HCT116 (cell line): ENCODE measurements at regions not wholly inside any gene's neighbourhood (a gene's known extent, or its start where the extent isn't known, plus 50 kb on each side); places are given as distances from the start of the nearest gene placed in this dataset.
"Not testable (repeated sequence)": the region's sequence is repeated elsewhere in the genome, so short reads cannot be mapped to it uniquely, and the experiment has no call there.

Experiments used
- ATAC-seq: fragments of 200-7000 bp; cut with Tn5 transposase; 2 replicates; pipeline ENCODE4 v1.9.1; 2020; ENCODE audit warnings: mild to moderate bottlenecking, moderate library complexity
- BruUV-seq: library from RNA; stranded (reverse); fragments of 400-500 nt; replicated peaks from 2 replicates; lab custom pipeline; 2021; lab: Mats Ljungman, UMichigan
- CTCF ChIA-PET: fragments of 300-600 bp; sonication (Branson Sonifier 250); formaldehyde crosslinking; loops from one replicate; lab custom pipeline; 2021; ENCODE audit warnings: antibody characterized with exemption; lab: Charles Lee
- POLR2A ChIA-PET: fragments of 300-600, 350-600 bp; sonication (Branson Sonifier 250); formaldehyde crosslinking; loops from one replicate; lab custom pipeline; 2021; ENCODE audit warnings: antibody characterized with exemption; lab: Charles Lee
- RAD21 ChIA-PET, 2 experiments: fragments of 300-600 bp; sonication (Branson Sonifier 250); formaldehyde crosslinking; loops; one replicate each; lab custom pipeline; 2023; ENCODE audit warnings: low total read pairs in 2 of 2; ENCODE audit not compliant: uncharacterized antibody in 2 of 2, unreplicated experiment in 2 of 2, low non-redundant PET in 1 of 2; lab: Charles Lee
- DNase-seq: peaks from one replicate; pipeline ENCODE4 v3.0.0-alpha.2; 2010; ENCODE audit warnings: low read depth, low spot score
- H2AFZ ChIP-seq: fragments of 200-600 bp; shearing (Covaris generic), sonication (generic); 2 replicates; pipeline ENCODE4 v1.6.1; 2017; ENCODE audit warnings: low read depth, mixed run types, mixed read lengths, antibody characterized with exemption, low read length; ENCODE audit not compliant: poor library complexity, severe bottlenecking
- H3K27ac ChIP-seq: 2 replicates; pipeline ENCODE4 v1.5.1; 2012; ENCODE audit warnings: low read depth, low read length
- H3K27me3 ChIP-seq: fragments of 200-600 bp; sonication (generic); 2 replicates; pipeline ENCODE4 v1.6.1; 2016; ENCODE audit warnings: mixed run types, low read length, mixed read lengths; ENCODE audit not compliant: insufficient read depth
- H3K36me3 ChIP-seq, 2 experiments: fragments of 200-500 bp in 1 of 2; fragments of 200-600 bp in 1 of 2; sonication (Bioruptor generic) in 1 of 2; sonication (generic) in 1 of 2; 2 replicates each; pipeline versions ENCODE4 v1.5.1 to v1.6.1; 2014 to 2016; ENCODE audit warnings: low read length in 2 of 2, inconsistent platforms in 1 of 2, mixed read lengths in 1 of 2, mixed run types in 1 of 2; ENCODE audit not compliant: insufficient read depth in 2 of 2, control insufficient read depth in 1 of 2
- H3K4me1 ChIP-seq, 2 experiments: fragments of 200-600 bp in 1 of 2; sonication (generic) in 1 of 2; 2 replicates each; pipeline versions ENCODE4 v1.5.1 to v1.6.1; 2012 to 2017; ENCODE audit warnings: low read length in 2 of 2, inconsistent platforms in 1 of 2, mild to moderate bottlenecking in 1 of 2, mixed read lengths in 1 of 2, mixed run types in 1 of 2, moderate library complexity in 1 of 2; ENCODE audit not compliant: insufficient read depth in 2 of 2, control insufficient read depth in 1 of 2
- H3K4me2 ChIP-seq: fragments of 200-600 bp; sonication (generic); 2 replicates; pipeline ENCODE4 v1.6.1; 2017; ENCODE audit warnings: mixed run types, low read length, mixed read lengths
- H3K4me3 ChIP-seq, 2 experiments: fragments of 200-600 bp in 1 of 2; sonication (generic) in 1 of 2; replicated peaks in 1 of 2; 2 replicates each; pipeline ENCODE4 v1.5.1; 2011 to 2016; ENCODE audit warnings: low read length in 2 of 2, control low read depth in 1 of 2, low read depth in 1 of 2, mild to moderate bottlenecking in 1 of 2, mixed read lengths in 1 of 2, mixed run types in 1 of 2
- H3K79me2 ChIP-seq: fragments of 200-600 bp; sonication (generic); 2 replicates; pipeline ENCODE4 v1.6.1; 2017; ENCODE audit warnings: mild to moderate bottlenecking, mixed run types, low read length, moderate library complexity, mixed read lengths; ENCODE audit not compliant: insufficient read depth
- H3K9ac ChIP-seq: fragments of 200-600 bp; sonication (generic); 2 replicates; pipeline ENCODE4 v1.6.1; 2016; ENCODE audit warnings: low read length, mixed read lengths
- H3K9me2 ChIP-seq: fragments of 200-600 bp; sonication (generic), shearing (Covaris generic); 2 replicates; pipeline ENCODE4 v1.6.1; 2017; ENCODE audit warnings: mixed run types, mild to moderate bottlenecking, moderate library complexity; ENCODE audit not compliant: insufficient read depth
- H3K9me3 ChIP-seq, 2 experiments: fragments of 200-500 bp in 1 of 2; fragments of 200-600 bp in 1 of 2; sonication (Bioruptor generic) in 1 of 2; sonication (generic) in 1 of 2; 2 replicates each; pipeline ENCODE4 v1.6.1; 2014 to 2017; ENCODE audit warnings: low read length in 2 of 2, mixed read lengths in 2 of 2, inconsistent platforms in 1 of 2, low read depth in 1 of 2, mild to moderate bottlenecking in 1 of 2, mixed run types in 1 of 2, moderate library complexity in 1 of 2; ENCODE audit not compliant: control insufficient read depth in 1 of 2, insufficient read depth in 1 of 2
- H4K20me1 ChIP-seq: fragments of 200-600 bp; sonication (generic), shearing (Covaris generic); 2 replicates; pipeline ENCODE4 v1.6.1; 2017; ENCODE audit warnings: mixed run types, mild to moderate bottlenecking, moderate library complexity; ENCODE audit not compliant: insufficient read depth
- CBX3 ChIP-seq: IDR thresholded peaks from 2 replicates; pipeline ENCODE4 v1.6.1; 2012; ENCODE audit warnings: low read depth
- EGR1 ChIP-seq: IDR thresholded peaks from 2 replicates; pipeline ENCODE4 v1.6.1; 2012; ENCODE audit warnings: low read depth
- ELF1 ChIP-seq: IDR thresholded peaks from 2 replicates; pipeline ENCODE4 v1.6.1; 2012; ENCODE audit warnings: low read depth, borderline replicate concordance
- EZH2 ChIP-seq: fragments of 200-600 bp; sonication (generic); IDR thresholded peaks from 2 replicates; pipeline ENCODE4 v1.6.1; 2017; ENCODE audit warnings: antibody characterized with exemption, mixed run types
- EZH2phosphoT487 ChIP-seq: fragments of 200-600 bp; IDR thresholded peaks from 2 replicates; pipeline ENCODE4 v1.6.1; 2018; ENCODE audit warnings: antibody characterized with exemption, borderline replicate concordance
- FOSL1 ChIP-seq: IDR thresholded peaks from 2 replicates; pipeline ENCODE4 v1.6.1; 2012; ENCODE audit warnings: low read depth
- JUND ChIP-seq: IDR thresholded peaks from 2 replicates; pipeline ENCODE4 v1.6.1; 2012
- POLR2AphosphoS5 ChIP-seq: IDR thresholded peaks from 2 replicates; pipeline ENCODE4 v1.6.1; 2011; ENCODE audit warnings: mild to moderate bottlenecking, low read depth, low read length, moderate library complexity
- RAD21 ChIP-seq: IDR thresholded peaks from 2 replicates; pipeline ENCODE4 v1.6.1; 2012; ENCODE audit warnings: low read depth, mild to moderate bottlenecking
- SIN3A ChIP-seq: IDR thresholded peaks from 2 replicates; pipeline ENCODE4 v1.6.1; 2012; ENCODE audit warnings: low read depth
- SRF ChIP-seq: IDR thresholded peaks from 2 replicates; pipeline ENCODE4 v1.6.1; 2012; ENCODE audit warnings: low read depth
- TCF7L2 ChIP-seq: IDR thresholded peaks from 2 replicates; pipeline ENCODE4 v1.7.0; 2011; ENCODE audit warnings: borderline replicate concordance, inconsistent platforms; ENCODE audit not compliant: insufficient read depth, insufficient read length; ENCODE audit errors: extremely low read depth
- YY1 ChIP-seq: IDR thresholded peaks from 2 replicates; pipeline ENCODE4 v1.6.1; 2011; ENCODE audit warnings: low read length, low read depth, moderate library complexity, mild to moderate bottlenecking; ENCODE audit not compliant: insufficient replicate concordance; ENCODE audit errors: extremely low read depth
- ZFX ChIP-seq: fragments of 450-650 bp; IDR thresholded peaks from 2 replicates; pipeline ENCODE4 v1.6.1; 2017
- ZNF274 ChIP-seq: fragments of 200-500 bp; sonication (Bioruptor generic); IDR thresholded peaks from 2 replicates; pipeline ENCODE4 v1.6.1; 2014; ENCODE audit warnings: mild to moderate bottlenecking, low read depth, low read length, inconsistent platforms
- intact Hi-C: fragments of 100-400 bp; cut with micrococcal nuclease; formaldehyde crosslinking; loops from 2 replicates; pipeline ENCODE4 v1.10.0; 2022
- TF ChIP-seq, protein P1 (sequence below): IDR thresholded peaks from 2 replicates; pipeline ENCODE4 v1.6.1; 2012
- TF ChIP-seq, protein P2 (sequence below): IDR thresholded peaks from 2 replicates; pipeline ENCODE4 v1.6.1; 2012
- TF ChIP-seq, protein P3 (sequence below): IDR thresholded peaks from 2 replicates; pipeline ENCODE4 v1.6.1; 2012; ENCODE audit warnings: low read depth

DNA sequence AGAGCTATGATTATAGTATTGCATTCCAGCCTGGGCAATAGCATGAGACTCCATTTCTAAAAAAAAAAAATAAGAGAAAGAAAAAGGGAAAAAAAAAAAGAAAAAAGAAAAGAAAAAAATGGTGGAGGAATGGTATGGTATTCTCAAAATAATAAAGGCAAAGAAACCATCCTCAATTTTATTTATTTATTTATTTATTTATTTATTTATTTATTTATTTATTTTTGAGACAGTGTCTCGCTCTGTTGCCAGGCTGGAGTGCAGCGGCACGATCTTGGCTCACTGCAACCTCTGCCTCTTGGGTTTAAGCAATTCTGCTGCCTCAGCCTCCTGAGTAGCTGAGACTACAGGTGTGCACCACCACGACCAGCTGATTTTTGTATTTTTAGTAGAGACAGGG lies 60.0 kb upstream of the KPNA3 start:
- ATAC-seq, H3K27ac ChIP-seq, H3K9ac ChIP-seq, DNase-seq, intact Hi-C loops, H3K4me3 ChIP-seq, RAD21 ChIA-PET, H3K4me2 ChIP-seq, BruUV-seq, H3K9me2 ChIP-seq, H3K9me3 ChIP-seq, H2AFZ ChIP-seq, H3K27me3 ChIP-seq, H3K36me3 ChIP-seq, POLR2A ChIA-PET, CTCF ChIA-PET, H3K79me2 ChIP-seq, H4K20me1 ChIP-seq: not testable (repeated sequence)
- H3K4me1 ChIP-seq = peaks cover 0 to 18% of the 10 kb centered on the region in 2 experiments; a peak in 1 of 4 replicates

DNA sequence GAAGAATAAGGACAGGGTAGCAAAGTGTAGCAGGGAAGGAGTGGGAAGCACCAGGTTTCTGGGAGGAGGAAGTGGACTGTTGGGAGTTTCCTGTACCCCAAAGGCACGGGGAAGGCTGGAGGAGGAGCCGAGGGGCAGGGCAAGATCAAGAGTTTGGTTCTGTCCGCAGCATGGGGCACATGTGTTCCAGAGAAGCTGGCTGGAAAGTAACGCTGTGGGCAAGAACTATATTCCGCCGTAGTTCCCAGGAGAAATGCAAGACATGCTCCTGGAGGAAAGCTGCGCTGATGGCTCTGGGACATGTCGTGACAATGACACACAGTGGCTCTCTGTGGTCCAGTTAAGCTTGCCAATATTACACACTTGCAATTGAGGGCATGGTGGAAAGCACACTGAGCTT lies 51.7 kb upstream of the KPNA3 start:
- ChIA-PET RAD21 (no interaction called here), POLR2A (no interaction called here), CTCF (no interaction called here)
- no peak overlapping the region for H3K4me3 ChIP-seq
- BruUV-seq = no TSS peak
- intact Hi-C loops = loop anchor here (10.0 kb wide), 1 partner anchor 1221 kb away; no protein-coding TSS in a partner anchor
- peaks cover 0 to 10% of the 10 kb centered on the region in 2 experiments; a peak in 1 of 4 replicates for H3K4me1 ChIP-seq
- no peaks in the 10 kb centered on the region for H3K9me3 ChIP-seq
- DNase-seq = no peak
- no peaks in the 10 kb centered on the region for H3K79me2 ChIP-seq
- H3K27ac ChIP-seq = no peak overlapping the region
- no peak overlapping the region for H3K4me2 ChIP-seq
- no peak overlapping the region for H2AFZ ChIP-seq
- no peaks in the 10 kb centered on the region for H3K9me2 ChIP-seq
- no peaks in the 10 kb centered on the region for H4K20me1 ChIP-seq
- no peaks in the 10 kb centered on the region for H3K27me3 ChIP-seq
- no peaks in the 10 kb centered on the region for H3K36me3 ChIP-seq
- no peak for ATAC-seq
- H3K9ac ChIP-seq = no peak overlapping the region
- TF ChIP-seq ZNF274 = no peak
- TF ChIP-seq, protein P1, sequence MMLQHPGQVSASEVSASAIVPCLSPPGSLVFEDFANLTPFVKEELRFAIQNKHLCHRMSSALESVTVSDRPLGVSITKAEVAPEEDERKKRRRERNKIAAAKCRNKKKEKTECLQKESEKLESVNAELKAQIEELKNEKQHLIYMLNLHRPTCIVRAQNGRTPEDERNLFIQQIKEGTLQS = no peak
- TF ChIP-seq, protein P2, sequence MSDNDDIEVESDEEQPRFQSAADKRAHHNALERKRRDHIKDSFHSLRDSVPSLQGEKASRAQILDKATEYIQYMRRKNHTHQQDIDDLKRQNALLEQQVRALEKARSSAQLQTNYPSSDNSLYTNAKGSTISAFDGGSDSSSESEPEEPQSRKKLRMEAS = no peak
- TF ChIP-seq, protein P3, sequence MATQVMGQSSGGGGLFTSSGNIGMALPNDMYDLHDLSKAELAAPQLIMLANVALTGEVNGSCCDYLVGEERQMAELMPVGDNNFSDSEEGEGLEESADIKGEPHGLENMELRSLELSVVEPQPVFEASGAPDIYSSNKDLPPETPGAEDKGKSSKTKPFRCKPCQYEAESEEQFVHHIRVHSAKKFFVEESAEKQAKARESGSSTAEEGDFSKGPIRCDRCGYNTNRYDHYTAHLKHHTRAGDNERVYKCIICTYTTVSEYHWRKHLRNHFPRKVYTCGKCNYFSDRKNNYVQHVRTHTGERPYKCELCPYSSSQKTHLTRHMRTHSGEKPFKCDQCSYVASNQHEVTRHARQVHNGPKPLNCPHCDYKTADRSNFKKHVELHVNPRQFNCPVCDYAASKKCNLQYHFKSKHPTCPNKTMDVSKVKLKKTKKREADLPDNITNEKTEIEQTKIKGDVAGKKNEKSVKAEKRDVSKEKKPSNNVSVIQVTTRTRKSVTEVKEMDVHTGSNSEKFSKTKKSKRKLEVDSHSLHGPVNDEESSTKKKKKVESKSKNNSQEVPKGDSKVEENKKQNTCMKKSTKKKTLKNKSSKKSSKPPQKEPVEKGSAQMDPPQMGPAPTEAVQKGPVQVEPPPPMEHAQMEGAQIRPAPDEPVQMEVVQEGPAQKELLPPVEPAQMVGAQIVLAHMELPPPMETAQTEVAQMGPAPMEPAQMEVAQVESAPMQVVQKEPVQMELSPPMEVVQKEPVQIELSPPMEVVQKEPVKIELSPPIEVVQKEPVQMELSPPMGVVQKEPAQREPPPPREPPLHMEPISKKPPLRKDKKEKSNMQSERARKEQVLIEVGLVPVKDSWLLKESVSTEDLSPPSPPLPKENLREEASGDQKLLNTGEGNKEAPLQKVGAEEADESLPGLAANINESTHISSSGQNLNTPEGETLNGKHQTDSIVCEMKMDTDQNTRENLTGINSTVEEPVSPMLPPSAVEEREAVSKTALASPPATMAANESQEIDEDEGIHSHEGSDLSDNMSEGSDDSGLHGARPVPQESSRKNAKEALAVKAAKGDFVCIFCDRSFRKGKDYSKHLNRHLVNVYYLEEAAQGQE = no peak
- TF ChIP-seq POLR2AphosphoS5 = no peak
- no peak for TF ChIP-seq TCF7L2
- no peak for TF ChIP-seq JUND
- no peak for TF ChIP-seq FOSL1
- no peak for TF ChIP-seq RAD21
- no peak for TF ChIP-seq ZFX
- no peak for TF ChIP-seq CBX3
- no peak for TF ChIP-seq EZH2
- no peak for TF ChIP-seq EGR1
- TF ChIP-seq ELF1 = no peak
- TF ChIP-seq YY1 = no peak
- no peak for TF ChIP-seq EZH2phosphoT487
- no peak for TF ChIP-seq SRF
- TF ChIP-seq SIN3A = no peak
